ENCODE measurements at regions not wholly inside any gene's neighbourhood (a gene's known extent, or its start where the extent isn't known, plus 50 kb on each side); places are given as distances from the start of the nearest gene placed in this dataset.
A peak's percentile ranks its signal among the peaks of the same experiment; 100 is the strongest.
"Not testable (repeated sequence)": the region's sequence is repeated elsewhere in the genome, so short reads cannot be mapped to it uniquely, and the experiment has no call there.

- DNase-seq: no peak
Measured at GRCh38 chr13:31385540-31385939, 185.8 kb downstream of the B3GLCT start.

- no peak for DNase-seq
Measured at GRCh38 chr13:31394506-31394905, 194.7 kb downstream of the B3GLCT start.

- DNase-seq: no peak
Measured at GRCh38 chr13:31395090-31395489, 195.3 kb downstream of the B3GLCT start.

- no peak for DNase-seq
Measured at GRCh38 chr13:31399690-31400089, 199.9 kb downstream of the B3GLCT start.

- not testable (repeated sequence) for DNase-seq
Measured at GRCh38 chr13:31403711-31404110, 203.9 kb downstream of the B3GLCT start.

- no peak for DNase-seq
Measured at GRCh38 chr13:31408927-31409326, 209.2 kb downstream of the B3GLCT start.

- no peak for DNase-seq
Measured at GRCh38 chr13:31409678-31410356, 210.0 kb downstream of the B3GLCT start.

- no peak for DNase-seq
Measured at GRCh38 chr13:31413516-31413915, 213.7 kb downstream of the B3GLCT start.

- no peak for DNase-seq
Measured at GRCh38 chr13:31416066-31416465, 216.3 kb downstream of the B3GLCT start.

GRCh38 chr13:31418186-31418585 lies 218.4 kb downstream of the B3GLCT start:
- DNase-seq: no peak

- no peak for DNase-seq
Measured at GRCh38 chr13:31421756-31422155, 222.0 kb downstream of the B3GLCT start.

- peak; percentile 53 for DNase-seq
Measured at GRCh38 chr13:31424130-31424729, 224.5 kb downstream of the B3GLCT start.

- no peak for DNase-seq
Measured at GRCh38 chr13:31426395-31426794, 226.6 kb downstream of the B3GLCT start.

- no peak for DNase-seq
Measured at GRCh38 chr13:31427151-31428100, 227.7 kb downstream of the B3GLCT start.

- peak; percentile 2 for DNase-seq
Measured at GRCh38 chr13:31431722-31432137, 232.0 kb downstream of the B3GLCT start.

GRCh38 chr13:31433207-31433606 lies 233.4 kb downstream of the B3GLCT start:
- DNase-seq: no peak

- DNase-seq: no peak
Measured at GRCh38 chr13:31433746-31434145, 234.0 kb downstream of the B3GLCT start.

GRCh38 chr13:31434613-31435012 lies 234.8 kb downstream of the B3GLCT start:
- no peak for DNase-seq

- DNase-seq: no peak
Measured at GRCh38 chr13:31435536-31435935, 235.8 kb downstream of the B3GLCT start.

- DNase-seq: no peak
Measured at GRCh38 chr13:31436478-31436877, 236.7 kb downstream of the B3GLCT start.

GRCh38 chr13:31437975-31438374 lies 238.2 kb downstream of the B3GLCT start:
- no peak for DNase-seq

GRCh38 chr13:31440132-31440531 lies 240.4 kb downstream of the B3GLCT start:
- DNase-seq: no peak

GRCh38 chr13:31441800-31442510 lies 242.2 kb downstream of the B3GLCT start:
- no peak for DNase-seq
